ENCODE measurements at regions not wholly inside any gene's neighbourhood (a gene's known extent, or its start where the extent isn't known, plus 50 kb on each side); places are given as distances from the start of the nearest gene placed in this dataset.

- H3K36me3 ChIP-seq = no peaks in the 10 kb centered on the region
- no peaks in the 10 kb centered on the region for H3K9me3 ChIP-seq
- H3K27ac ChIP-seq = peak overlapping the region in 1 of 4 donors; percentile 48
- H3K4me1 ChIP-seq = peaks cover 0 to 4% (median 0%) of the 10 kb centered on the region in 4 donors
- intact Hi-C loops (cut with DNase I; ENCODE audit: low total_unique reads) = no loop called here
- H3K4me3 ChIP-seq = no peak overlapping the region
- H3K27me3 ChIP-seq = no peaks in the 10 kb centered on the region
- no peak for DNase-seq
- 69 to 75% methylated on average over 3 to 11 of the region's 11 CpGs for WGBS, 2 donors (ENCODE audit: low coverage in 1 of 2)
- in situ Hi-C loops (cut with MboI; ENCODE audit: low pct_ligation_motif_present in 1 of 4, low pct_unique_long_range_greater_than_20kb in 1 of 4, low sequenced_read_pairs in 3 of 4) = no loop called here
- TF ChIP-seq EP300 (IDR thresholded peaks at IDR 0.05; ENCODE audit: low read depth) (no peak), POLR2AphosphoS5 (IDR thresholded peaks at IDR 0.05) (peak; percentile 41 to 73 (median 69))
Measured at GRCh38 chr10:43962346-43963191, 313.9 kb upstream of the ZNF32 start.

GRCh38 chr10:43961523-43962345, 313.1 kb upstream of the ZNF32 start:
- 76 to 87% methylated on average over 6 to 15 of the region's 15 CpGs for WGBS, 2 donors (ENCODE audit: low coverage in 1 of 2)
- Histone ChIP-seq H3K27ac (peak overlapping the region in 1 of 4 donors; percentile 48), H3K9me3 (no peaks in the 10 kb centered on the region), H3K4me1 (peaks cover 0 to 4% (median 0%) of the 10 kb centered on the region in 4 donors), H3K36me3 (no peaks in the 10 kb centered on the region), H3K4me3 (no peak overlapping the region), H3K27me3 (no peaks in the 10 kb centered on the region)
- in situ Hi-C loops (cut with MboI; ENCODE audit: low pct_ligation_motif_present in 1 of 4, low pct_unique_long_range_greater_than_20kb in 1 of 4, low sequenced_read_pairs in 3 of 4) (no loop called here), intact Hi-C loops (cut with DNase I; ENCODE audit: low total_unique reads) (no loop called here)
- TF ChIP-seq POLR2AphosphoS5 (IDR thresholded peaks at IDR 0.05) (no peak), EP300 (IDR thresholded peaks at IDR 0.05; ENCODE audit: low read depth) (no peak), CTCF (IDR thresholded peaks at IDR 0.05) (no peak), POLR2A (IDR thresholded peaks at IDR 0.05) (no peak)
- DNase-seq = no peak

- no peak for TF ChIP-seq CTCF (IDR thresholded peaks at IDR 0.05)
- no peak for TF ChIP-seq POLR2AphosphoS5 (IDR thresholded peaks at IDR 0.05)
- TF ChIP-seq POLR2A (IDR thresholded peaks at IDR 0.05) = no peak
- TF ChIP-seq EP300 (IDR thresholded peaks at IDR 0.05; ENCODE audit: low read depth) = no peak
- 60 to 78% methylated on average over 2 to 4 of the region's 4 CpGs for WGBS, 2 donors (ENCODE audit: low coverage in 1 of 2)
Measured at GRCh38 chr10:43960981-43961380, 312.3 kb upstream of the ZNF32 start.

GRCh38 chr10:43960477-43960876, 311.8 kb upstream of the ZNF32 start:
- WGBS, 2 donors (ENCODE audit: low coverage in 1 of 2) = 70 to 91% methylated on average over 2 to 4 of the region's 4 CpGs
- intact Hi-C loops (cut with DNase I; ENCODE audit: low total_unique reads) = no loop called here
- in situ Hi-C loops (cut with MboI; ENCODE audit: low pct_ligation_motif_present in 1 of 4, low pct_unique_long_range_greater_than_20kb in 1 of 4, low sequenced_read_pairs in 3 of 4) = no loop called here
- Histone ChIP-seq H3K36me3 (no peaks in the 10 kb centered on the region), H3K4me3 (no peak overlapping the region), H3K27me3 (no peaks in the 10 kb centered on the region), H3K27ac (no peak overlapping the region), H3K9me3 (no peaks in the 10 kb centered on the region), H3K4me1 (peaks cover 0 to 4% (median 0%) of the 10 kb centered on the region in 4 donors)
- TF ChIP-seq CTCF (IDR thresholded peaks at IDR 0.05) = no peak
- DNase-seq = no peak

More at GRCh38 chr10:43960981-43961380, 312.3 kb upstream of the ZNF32 start:
- Histone ChIP-seq H3K27me3 (no peaks in the 10 kb centered on the region), H3K27ac (no peak overlapping the region), H3K36me3 (no peaks in the 10 kb centered on the region), H3K4me3 (no peak overlapping the region), H3K9me3 (no peaks in the 10 kb centered on the region), H3K4me1 (peaks cover 0 to 4% (median 0%) of the 10 kb centered on the region in 4 donors)
- no peak for DNase-seq
- intact Hi-C loops (cut with DNase I; ENCODE audit: low total_unique reads) = no loop called here
- in situ Hi-C loops (cut with MboI; ENCODE audit: low pct_ligation_motif_present in 1 of 4, low pct_unique_long_range_greater_than_20kb in 1 of 4, low sequenced_read_pairs in 3 of 4) = no loop called here

Measured in transverse colon (tissue), 4 donors.